GM23338 (cell line): ENCODE measurements at regions not wholly inside any gene's neighbourhood (a gene's known extent, or its start where the extent isn't known, plus 50 kb on each side); places are given as distances from the start of the nearest gene placed in this dataset.

Experiments
- CREB1 ChIP-seq: fragments of 250-450 bp; sonication (Bioruptor Pico); IDR thresholded peaks from 2 replicates; pipeline ENCODE4 v1.5.0; 2020; ENCODE audit warnings: low read depth, mild to moderate bottlenecking, moderate library complexity
- CTCF ChIP-seq, 2 experiments: fragments of 200-600 bp in 1 of 2; sonication (generic) in 1 of 2; conservative IDR thresholded peaks; 2 replicates each; pipeline versions ENCODE4 v1.5.1 to v1.6.1; 2016 to 2017; ENCODE audit warnings: antibody characterized with exemption in 2 of 2, low read depth in 2 of 2, mild to moderate bottlenecking in 2 of 2, moderate library complexity in 1 of 2
- ETS1 ChIP-seq: IDR thresholded peaks from 2 replicates; pipeline ENCODE4 v1.6.1; 2016; ENCODE audit warnings: antibody characterized with exemption
- EZH2 ChIP-seq: fragments of 200-600 bp; sonication (generic); IDR thresholded peaks from one replicate; pipeline ENCODE4 v1.8.0; 2017; ENCODE audit warnings: antibody characterized with exemption, mild to moderate bottlenecking, low read depth; ENCODE audit not compliant: unreplicated experiment
- EZH2phosphoT487 ChIP-seq: fragments of 200-600 bp; sonication (generic); IDR thresholded peaks from one replicate; pipeline ENCODE4 v1.8.1; 2018; ENCODE audit warnings: antibody characterized with exemption; ENCODE audit not compliant: unreplicated experiment
- POLR2AphosphoS5 ChIP-seq: IDR thresholded peaks from 2 replicates; pipeline ENCODE4 v1.6.1; 2016; ENCODE audit warnings: antibody characterized with exemption, low read depth
- REST ChIP-seq: IDR thresholded peaks from one replicate; pipeline ENCODE4 v1.6.1; 2018; ENCODE audit warnings: antibody characterized with exemption; ENCODE audit not compliant: unreplicated experiment
- STAT1 ChIP-seq: IDR thresholded peaks from one replicate; pipeline ENCODE4 v1.6.1; 2016; ENCODE audit warnings: antibody characterized with exemption; ENCODE audit not compliant: unreplicated experiment
- ZNF331 ChIP-seq: fragments of 250-450 bp; sonication (Bioruptor Pico); IDR thresholded peaks from 2 replicates; pipeline ENCODE4 v1.5.0; 2020; ENCODE audit warnings: low read depth, mild to moderate bottlenecking, moderate library complexity
- ZNF462 ChIP-seq: fragments of 250-450 bp; sonication (Bioruptor Pico); IDR thresholded peaks from 2 replicates; pipeline ENCODE4 v1.5.0; 2020; ENCODE audit warnings: mild to moderate bottlenecking, moderate library complexity

GRCh38 chr4:147117431-147117830, 171.8 kb upstream of the TTC29 start:
- TF ChIP-seq CTCF (conservative IDR thresholded peaks at IDR 0.05; ENCODE audit: low read depth in 2 of 2) (no peak), STAT1 (no peak), CREB1 (no peak), EZH2phosphoT487 (no peak), EZH2 (no peak), REST (no peak), ETS1 (no peak), ZNF331 (no peak), ZNF462 (CRISPR knock-in tag) (no peak), POLR2AphosphoS5 (no peak)
